H1 (cell line): ENCODE measurements at regions not wholly inside any gene's neighbourhood (a gene's known extent, or its start where the extent isn't known, plus 50 kb on each side); places are given as distances from the start of the nearest gene placed in this dataset.

ENCODE experiments used
- ATF3 ChIP-seq: IDR thresholded peaks from 2 replicates; pipeline ENCODE4 v1.6.1; 2011; ENCODE audit warnings: low read depth, mild to moderate bottlenecking, low read length; ENCODE audit not compliant: insufficient read depth
- CHD7 ChIP-seq: fragments of 300-600 bp; sonication (generic); IDR thresholded peaks from 2 replicates; pipeline ENCODE4 v1.7.1; 2012; ENCODE audit warnings: low read length, moderate library complexity, mild to moderate bottlenecking, inconsistent platforms; ENCODE audit not compliant: insufficient replicate concordance
- HDAC6 ChIP-seq: IDR thresholded peaks from one replicate; pipeline ENCODE4 v1.7.1; 2012; ENCODE audit warnings: low read depth, mild to moderate bottlenecking, inconsistent platforms, low read length, moderate library complexity
- RNF2 ChIP-seq: fragments of 200-900, 300-1000 bp; sonication (generic); IDR thresholded peaks from 2 replicates; pipeline ENCODE4 v1.7.1; 2016; ENCODE audit warnings: borderline replicate concordance, low read depth, mild to moderate bottlenecking, antibody characterized with exemption, low read length; ENCODE audit not compliant: poor library complexity, severe bottlenecking; ENCODE audit errors: missing control alignments
- SAP30 ChIP-seq: fragments of 300-600 bp; sonication (generic); IDR thresholded peaks from 2 replicates; pipeline ENCODE4 v1.7.1; 2012; ENCODE audit warnings: low read length, moderate library complexity, mild to moderate bottlenecking, inconsistent platforms; ENCODE audit not compliant: insufficient read depth, insufficient replicate concordance
- USF2 ChIP-seq: IDR thresholded peaks from 2 replicates; pipeline ENCODE4 v1.6.1; 2011; ENCODE audit warnings: low read length, improper control_type of control experiment

GRCh38 chr6:88443554-88443953 is 277.4 kb upstream of the CNR1 start (continued):
- TF ChIP-seq CHD7 (no peak), RNF2 (no peak), SAP30 (no peak), USF2 (no peak), ATF3 (no peak), HDAC6 (no peak)
- TF ChIP-seq, all 59 proteins: peak for 0
